OCI-LY7 (cell line): ENCODE measurements at regions not wholly inside any gene's neighbourhood (a gene's known extent, or its start where the extent isn't known, plus 50 kb on each side); places are given as distances from the start of the nearest gene placed in this dataset.

Experiments used
- BruUV-seq: library from RNA; stranded (reverse); fragments of 400-500 nt; replicated peaks from 2 replicates; lab custom pipeline; 2021; lab: Mats Ljungman, UMichigan
- CTCF ChIA-PET: fragments of 300-600 bp; sonication (Branson Sonifier 250); formaldehyde crosslinking; loops from one replicate; lab custom pipeline; 2022; ENCODE audit warnings: antibody characterized with exemption; ENCODE audit not compliant: unreplicated experiment; lab: Charles Lee
- POLR2A ChIA-PET: fragments of 300-600 bp; sonication (Branson Sonifier 250); formaldehyde crosslinking; loops from one replicate; lab custom pipeline; 2022; ENCODE audit warnings: antibody characterized with exemption; lab: Charles Lee
- DNase-seq: peaks from one replicate; pipeline ENCODE4 v3.0.0-alpha.2; 2015; ENCODE audit warnings: low spot score
- H2AFZ ChIP-seq: fragments of 200-600 bp; sonication (generic), shearing (Covaris generic); 2 replicates; pipeline ENCODE4 v1.6.1; 2014; ENCODE audit warnings: mild to moderate bottlenecking, antibody characterized with exemption, low read length, moderate library complexity
- H3K27ac ChIP-seq: fragments of 200-600 bp; sonication (generic); 2 replicates; pipeline ENCODE4 v1.5.1; 2014; ENCODE audit warnings: mixed run types, low read depth, mild to moderate bottlenecking, moderate library complexity, low read length, inconsistent platforms; ENCODE audit not compliant: poor library complexity, severe bottlenecking
- H3K36me3 ChIP-seq: fragments of 200-600 bp; sonication (generic); 2 replicates; pipeline ENCODE4 v1.6.1; 2014; ENCODE audit warnings: mild to moderate bottlenecking, antibody characterized with exemption, low read length, moderate library complexity, mixed read lengths; ENCODE audit not compliant: insufficient read depth
- H3K4me1 ChIP-seq: fragments of 200-600 bp; sonication (generic); 2 replicates; pipeline ENCODE4 v1.5.1; 2014; ENCODE audit warnings: mild to moderate bottlenecking, low read length; ENCODE audit not compliant: insufficient read depth, poor library complexity, severe bottlenecking
- H3K4me2 ChIP-seq: fragments of 200-600 bp; sonication (generic); 2 replicates; pipeline ENCODE4 v1.6.1; 2014; ENCODE audit warnings: mild to moderate bottlenecking, low read length
- H3K4me3 ChIP-seq: fragments of 200-600 bp; sonication (generic); 2 replicates; pipeline ENCODE4 v1.5.1; 2014; ENCODE audit warnings: mild to moderate bottlenecking, low read depth, low read length; ENCODE audit not compliant: poor library complexity, severe bottlenecking
- H3K79me2 ChIP-seq: fragments of 200-600 bp; sonication (generic); 2 replicates; pipeline ENCODE4 v1.6.1; 2016; ENCODE audit warnings: low read depth, mild to moderate bottlenecking, low read length, moderate library complexity, mixed read lengths; ENCODE audit not compliant: insufficient read depth
- H3K9me2 ChIP-seq: fragments of 200-600 bp; sonication (generic); 2 replicates; pipeline ENCODE4 v1.6.1; 2016; ENCODE audit warnings: mild to moderate bottlenecking, low read length, mixed read lengths; ENCODE audit not compliant: insufficient read depth
- H3K9me3 ChIP-seq: fragments of 200-600 bp; sonication (generic); 2 replicates; pipeline ENCODE4 v1.6.1; 2014; ENCODE audit warnings: mild to moderate bottlenecking, mixed run types, low read length, mixed read lengths
- H4K20me1 ChIP-seq: fragments of 200-600 bp; sonication (generic); 2 replicates; pipeline ENCODE4 v1.6.1; 2014; ENCODE audit warnings: mild to moderate bottlenecking, antibody characterized with exemption, low read length, moderate library complexity, mixed read lengths; ENCODE audit not compliant: insufficient read depth
- CTCF ChIP-seq: fragments of 200-600 bp; sonication (generic); conservative IDR thresholded peaks from 2 replicates; pipeline ENCODE4 v1.5.1; 2014; ENCODE audit warnings: mild to moderate bottlenecking, antibody characterized with exemption, low read length, moderate library complexity, mixed read lengths
- EZH2phosphoT487 ChIP-seq: fragments of 200-600 bp; sonication (generic); IDR thresholded peaks from 2 replicates; pipeline ENCODE4 v1.6.1; 2018; ENCODE audit warnings: low read depth, borderline replicate concordance, mild to moderate bottlenecking, mixed run types, antibody characterized with exemption, low read length, moderate library complexity, mixed read lengths
- intact Hi-C: fragments of 100-400 bp; cut with micrococcal nuclease; formaldehyde crosslinking; loops from one replicate; pipeline ENCODE4 v1.10.0; 2022; ENCODE audit not compliant: unreplicated experiment

- no peak overlapping the region for H2AFZ ChIP-seq
- H3K4me3 ChIP-seq = no peak overlapping the region
- no peak for TF ChIP-seq EZH2phosphoT487
- no peak for TF ChIP-seq CTCF
- intact Hi-C loops = no loop called here
- H4K20me1 ChIP-seq = no peaks in the 10 kb centered on the region
- no peaks in the 10 kb centered on the region for H3K4me1 ChIP-seq
- CTCF ChIA-PET = no interaction called here
- BruUV-seq = no TSS peak
- H3K79me2 ChIP-seq = no peaks in the 10 kb centered on the region
- DNase-seq = no peak
- no peak overlapping the region for H3K27ac ChIP-seq
- H3K36me3 ChIP-seq = no peaks in the 10 kb centered on the region
- POLR2A ChIA-PET = no interaction called here
- no peaks in the 10 kb centered on the region; the same call in 1 of the 2 replicates for H3K9me3 ChIP-seq
- H3K9me2 ChIP-seq = no peaks in the 10 kb centered on the region
- H3K4me2 ChIP-seq = no peak overlapping the region
Measured at GRCh38 chr6:19995575-19996257, 158.5 kb downstream of the ID4 start.

- POLR2A ChIA-PET = interaction anchor here (0.7 to 0.8 kb wide), 2 partner anchors 123 to 855 kb away, joined by 5 to 11 read pairs; no protein-coding TSS in a partner anchor
- CTCF ChIA-PET = no interaction called here
- Histone ChIP-seq H2AFZ (no peak overlapping the region), H3K4me1 (no peaks in the 10 kb centered on the region), H3K36me3 (no peaks in the 10 kb centered on the region), H3K9me3 (no peaks in the 10 kb centered on the region; the same call in 1 of the 2 replicates), H3K9me2 (no peaks in the 10 kb centered on the region), H3K4me3 (no peak overlapping the region), H3K27ac (no peak overlapping the region), H3K79me2 (no peaks in the 10 kb centered on the region), H4K20me1 (no peaks in the 10 kb centered on the region), H3K4me2 (no peak overlapping the region)
- TF ChIP-seq EZH2phosphoT487 = no peak
- no peak for TF ChIP-seq CTCF
- intact Hi-C loops = no loop called here
- no TSS peak for BruUV-seq
- DNase-seq = no peak
Measured at GRCh38 chr6:19997104-19997503, 159.9 kb downstream of the ID4 start.

GRCh38 chr6:19998541-19998940, 161.4 kb downstream of the ID4 start:
- no TSS peak for BruUV-seq
- POLR2A ChIA-PET = no interaction called here
- Histone ChIP-seq H4K20me1 (no peaks in the 10 kb centered on the region), H3K36me3 (no peaks in the 10 kb centered on the region), H2AFZ (no peak overlapping the region), H3K79me2 (no peaks in the 10 kb centered on the region), H3K4me2 (no peak overlapping the region), H3K4me1 (no peaks in the 10 kb centered on the region), H3K4me3 (no peak overlapping the region), H3K9me3 (no peaks in the 10 kb centered on the region; the same call in 1 of the 2 replicates), H3K27ac (no peak overlapping the region), H3K9me2 (no peaks in the 10 kb centered on the region)
- TF ChIP-seq EZH2phosphoT487 (no peak), CTCF (no peak)
- intact Hi-C loops = no loop called here
- CTCF ChIA-PET = no interaction called here
- DNase-seq = no peak
